Neural cell (in vitro differentiated cells): ENCODE measurements at regions not wholly inside any gene's neighbourhood (a gene's known extent, or its start where the extent isn't known, plus 50 kb on each side); places are given as distances from the start of the nearest gene placed in this dataset.

ENCODE experiments used
- H2AFZ ChIP-seq: fragments of 200-600, 300-800 bp; sonication (generic), shearing (Covaris generic); 2 replicates; pipeline ENCODE4 v1.6.0; 2014; ENCODE audit warnings: low read depth, mild to moderate bottlenecking, antibody characterized with exemption, low read length, moderate library complexity
- H3F3A ChIP-seq: fragments of 200-600 bp; shearing (Covaris generic); 2 replicates; pipeline ENCODE4 v1.6.1; 2016; ENCODE audit warnings: mild to moderate bottlenecking, moderate library complexity, mixed read lengths, antibody characterized with exemption, low read length; ENCODE audit not compliant: insufficient read depth, poor library complexity, severe bottlenecking
- H3K27ac ChIP-seq: fragments of 200-600, 300-800 bp; sonication (generic), shearing (Covaris generic); 2 replicates; pipeline ENCODE4 v1.5.1; 2014; ENCODE audit warnings: mild to moderate bottlenecking, low read length, moderate library complexity
- H3K27me3 ChIP-seq: fragments of 300-800, 200-600 bp; sonication (generic), shearing (Covaris generic); 2 replicates; pipeline ENCODE4 v1.6.0; 2014; ENCODE audit warnings: mild to moderate bottlenecking, low read depth, low read length, moderate library complexity; ENCODE audit not compliant: insufficient read depth
- H3K36me3 ChIP-seq: fragments of 300-800, 200-600 bp; sonication (generic), shearing (Covaris generic); 2 replicates; pipeline ENCODE4 v1.5.1; 2014; ENCODE audit warnings: mild to moderate bottlenecking, antibody characterized with exemption, low read length, moderate library complexity; ENCODE audit not compliant: insufficient read depth
- H3K4me2 ChIP-seq: fragments of 300-800, 200-600 bp; sonication (generic), shearing (Covaris generic); 2 replicates; pipeline ENCODE4 v1.6.0; 2014; ENCODE audit warnings: mild to moderate bottlenecking, low read length
- H3K4me3 ChIP-seq: fragments of 300-800, 200-600 bp; sonication (generic), shearing (Covaris generic); 2 replicates; pipeline ENCODE4 v1.5.1; 2014; ENCODE audit warnings: mild to moderate bottlenecking, low read length, moderate library complexity
- H3K79me2 ChIP-seq: fragments of 200-600 bp; shearing (Covaris generic); replicated peaks from 2 replicates; pipeline ENCODE4 v1.6.0; 2014; ENCODE audit warnings: mild to moderate bottlenecking, low read length, moderate library complexity; ENCODE audit not compliant: insufficient read depth
- H3K9ac ChIP-seq: fragments of 300-800, 200-600 bp; sonication (generic), shearing (Covaris generic); 2 replicates; pipeline ENCODE4 v1.6.1; 2016; ENCODE audit warnings: mild to moderate bottlenecking, low read length, mixed read lengths
- H3K9me2 ChIP-seq: fragments of 200-600 bp; shearing (Covaris generic); 2 replicates; pipeline ENCODE4 v1.6.1; 2016; ENCODE audit warnings: mild to moderate bottlenecking, low read length, mixed read lengths; ENCODE audit not compliant: insufficient read depth
- H3K9me3 ChIP-seq: fragments of 200-600, 300-800 bp; sonication (generic), shearing (Covaris generic); 2 replicates; pipeline ENCODE4 v1.6.1; 2016; ENCODE audit warnings: mild to moderate bottlenecking, mixed run types, low read length, moderate library complexity, mixed read lengths
- H4K20me1 ChIP-seq: fragments of 200-600 bp; shearing (Covaris generic); 2 replicates; pipeline ENCODE4 v1.6.1; 2016; ENCODE audit warnings: mild to moderate bottlenecking, mixed run types; ENCODE audit not compliant: insufficient read depth
- CTCF ChIP-seq: fragments of 450-650 bp; IDR thresholded peaks from 2 replicates; pipeline ENCODE4 v1.5.1; 2014; ENCODE audit warnings: antibody characterized with exemption, mild to moderate bottlenecking, moderate library complexity; ENCODE audit not compliant: poor library complexity, severe bottlenecking
- EP300 ChIP-seq: fragments of 450-650 bp; conservative IDR thresholded peaks from 2 replicates; pipeline ENCODE4 v1.6.1; 2014; ENCODE audit warnings: antibody characterized with exemption, mild to moderate bottlenecking, moderate library complexity; ENCODE audit not compliant: poor library complexity, severe bottlenecking
- EZH2 ChIP-seq: fragments of 200-600, 300-800 bp; shearing (Covaris generic), sonication (generic); IDR thresholded peaks from 2 replicates; pipeline ENCODE4 v1.6.1; 2014; ENCODE audit warnings: antibody characterized with exemption, low read length, borderline replicate concordance, mild to moderate bottlenecking; ENCODE audit not compliant: insufficient read depth, poor library complexity, severe bottlenecking
- MXI1 ChIP-seq: fragments of 450-650 bp; conservative IDR thresholded peaks from 2 replicates; pipeline ENCODE4 v1.6.1; 2014; ENCODE audit warnings: antibody characterized with exemption, mild to moderate bottlenecking; ENCODE audit not compliant: poor library complexity, severe bottlenecking
- POLR2AphosphoS5 ChIP-seq: IDR thresholded peaks from 2 replicates; pipeline ENCODE4 v1.6.1; 2012
- RAD21 ChIP-seq: fragments of 450-650 bp; conservative IDR thresholded peaks from 2 replicates; pipeline ENCODE4 v1.6.1; 2014; ENCODE audit warnings: antibody characterized with exemption, mild to moderate bottlenecking, moderate library complexity
- REST ChIP-seq: IDR thresholded peaks from 2 replicates; pipeline ENCODE4 v1.6.1; 2012; ENCODE audit warnings: borderline replicate concordance
- SMC3 ChIP-seq: fragments of 450-650 bp; conservative IDR thresholded peaks from 2 replicates; pipeline ENCODE4 v1.6.1; 2014; ENCODE audit warnings: antibody characterized with exemption, mild to moderate bottlenecking, moderate library complexity; ENCODE audit not compliant: poor library complexity
- TAF1 ChIP-seq: IDR thresholded peaks from 2 replicates; pipeline ENCODE4 v1.6.1; 2012; ENCODE audit warnings: low read depth

GRCh38 chr6:1526398-1527072 lies 83.2 kb upstream of the FOXC1 start:
- no peaks in the 10 kb centered on the region for H3K27me3 ChIP-seq
- H3F3A ChIP-seq, result no peaks in the 10 kb centered on the region
- H3K36me3 ChIP-seq, result no peaks in the 10 kb centered on the region
- no peak overlapping the region for H3K27ac ChIP-seq
- H3K4me3 ChIP-seq, result no peak overlapping the region
- no peak overlapping the region for H3K4me2 ChIP-seq
- no peaks in the 10 kb centered on the region for H3K79me2 ChIP-seq
- H2AFZ ChIP-seq, result no peak overlapping the region
- H4K20me1 ChIP-seq, result no peaks in the 10 kb centered on the region
- H3K9me2 ChIP-seq, result no peaks in the 10 kb centered on the region
- no peak for TF ChIP-seq EZH2
- no peak for TF ChIP-seq TAF1
- TF ChIP-seq REST, result no peak
- no peak for TF ChIP-seq EP300
- no peak for TF ChIP-seq POLR2AphosphoS5
- no peak for TF ChIP-seq CTCF
- no peak for TF ChIP-seq MXI1
- no peak for TF ChIP-seq SMC3
- TF ChIP-seq RAD21, result no peak
- H3K9ac ChIP-seq, result no peak overlapping the region
- no peaks in the 10 kb centered on the region for H3K9me3 ChIP-seq

GRCh38 chr6:1527073-1527457 lies 82.7 kb upstream of the FOXC1 start:
- Histone ChIP-seq H3K9me3 (no peaks in the 10 kb centered on the region), H4K20me1 (no peaks in the 10 kb centered on the region), H3K4me2 (no peak overlapping the region), H3F3A (no peaks in the 10 kb centered on the region), H3K9me2 (no peaks in the 10 kb centered on the region), H3K4me3 (no peak overlapping the region), H3K27ac (no peak overlapping the region), H3K9ac (no peak overlapping the region), H2AFZ (no peak overlapping the region), H3K36me3 (no peaks in the 10 kb centered on the region), H3K27me3 (no peaks in the 10 kb centered on the region), H3K79me2 (no peaks in the 10 kb centered on the region)
- TF ChIP-seq REST (no peak), EP300 (no peak), TAF1 (no peak), SMC3 (no peak), CTCF (no peak), MXI1 (no peak), POLR2AphosphoS5 (no peak), RAD21 (no peak), EZH2 (no peak)
